K562 (cell line): ENCODE measurements at regions not wholly inside any gene's neighbourhood (a gene's known extent, or its start where the extent isn't known, plus 50 kb on each side); places are given as distances from the start of the nearest gene placed in this dataset.
"Not testable (repeated sequence)": the region's sequence is repeated elsewhere in the genome, so short reads cannot be mapped to it uniquely, and the experiment has no call there.

Experiments
- ATAC-seq: fragments of 200-7000 bp; cut with Tn5 transposase; 3 replicates; pipeline ENCODE4 v1.9.1; 2020; ENCODE audit warnings: moderate library complexity
- BruUV-seq: library from RNA; stranded (reverse); fragments of 400-500 nt; replicated peaks from 2 replicates; lab custom pipeline; 2021; lab: Mats Ljungman, UMichigan
- CTCF ChIA-PET: fragments of 300-600 bp; formaldehyde crosslinking; extraction: SDS; loops from one replicate; lab custom pipeline; 2021; ENCODE audit warnings: low intra/inter-chr PET ratio; lab: Yijun Ruan, JAX
- POLR2A ChIA-PET: fragments of 300-600, 350-650 bp; sonication (Branson Sonifier 250); formaldehyde crosslinking; extraction: SDS; loops from one replicate; lab custom pipeline; 2021; ENCODE audit warnings: antibody characterized with exemption, inconsistent platforms; lab: Yijun Ruan, JAX
- DNase-seq, 4 experiments: peaks; one replicate each; pipeline versions ENCODE4 v3.0.0 to v3.0.0-alpha.2; 2011 to 2018; ENCODE audit warnings: low spot score in 3 of 4, mixed read lengths in 3 of 4; ENCODE audit errors: extremely low read depth in 1 of 4
- FAIRE-seq: peaks from 2 replicates; lab custom pipeline; 2011; peaks lifted over from hg19 to GRCh38; lab: Jason Lieb, UNC
- H2AFZ ChIP-seq: 2 replicates; pipeline ENCODE4 v1.6.0; 2011; ENCODE audit warnings: low read depth, low read length, control low read depth, inconsistent platforms
- H3K27ac ChIP-seq: fragments of 200-600 bp; 3 replicates; pipeline ENCODE4 v1.8.0; 2011; ENCODE audit warnings: low read depth, mild to moderate bottlenecking, control low read depth, inconsistent platforms, low read length, moderate library complexity, mixed read lengths; ENCODE audit errors: extremely low read depth
- H3K27me3 ChIP-seq, 2 experiments: fragments of 300-600 bp in 1 of 2; 2 replicates in 1 of 2; 3 replicates in 1 of 2; pipeline versions ENCODE4 v1.6.0 to v1.8.0; 2011; ENCODE audit warnings: inconsistent platforms in 2 of 2, low read length in 2 of 2, mild to moderate bottlenecking in 1 of 2, mixed read lengths in 1 of 2, moderate library complexity in 1 of 2; ENCODE audit not compliant: control insufficient read depth in 2 of 2, insufficient read depth in 2 of 2
- H3K36me3 ChIP-seq: fragments of 300-600 bp; 3 replicates; pipeline ENCODE4 v1.8.0; 2011; ENCODE audit warnings: mild to moderate bottlenecking, low read length, inconsistent platforms; ENCODE audit not compliant: control insufficient read depth, insufficient read depth
- H3K4me1 ChIP-seq, 2 experiments: fragments of 200-600 bp in 1 of 2; replicated peaks in 1 of 2; 2 replicates in 1 of 2; 3 replicates in 1 of 2; pipeline versions ENCODE4 v1.5.1 to v1.8.0; 2011; ENCODE audit warnings: inconsistent platforms in 2 of 2, low read length in 2 of 2, mild to moderate bottlenecking in 1 of 2, mixed read lengths in 1 of 2, moderate library complexity in 1 of 2; ENCODE audit not compliant: control insufficient read depth in 2 of 2, insufficient read depth in 2 of 2
- H3K4me2 ChIP-seq: 2 replicates; pipeline ENCODE4 v1.6.1; 2011; ENCODE audit warnings: low read length, control low read depth, inconsistent platforms, mixed read lengths; ENCODE audit not compliant: insufficient read depth
- H3K4me3 ChIP-seq: fragments of 200-600 bp; sonication (generic), shearing (Covaris generic); 2 replicates; pipeline ENCODE4 v1.5.1; 2016; ENCODE audit warnings: control low read depth, inconsistent platforms
- H3K79me2 ChIP-seq: fragments of 200-600 bp; 3 replicates; pipeline ENCODE4 v1.8.0; 2011; ENCODE audit warnings: low read length, inconsistent platforms; ENCODE audit not compliant: control insufficient read depth, insufficient read depth
- H3K9ac ChIP-seq, 2 experiments: 2 replicates each; pipeline versions ENCODE4 v1.6.0 to v1.6.1; 2011; ENCODE audit warnings: low read depth in 2 of 2, low read length in 2 of 2, control low read depth in 1 of 2, inconsistent platforms in 1 of 2, mild to moderate bottlenecking in 1 of 2, mixed read lengths in 1 of 2; ENCODE audit not compliant: insufficient read depth in 1 of 2
- H3K9me1 ChIP-seq: one replicate; pipeline ENCODE4 v1.6.0; 2011; ENCODE audit warnings: inconsistent platforms, mild to moderate bottlenecking, low read length, moderate library complexity; ENCODE audit not compliant: control insufficient read depth, insufficient read depth
- H3K9me3 ChIP-seq: replicated peaks from 2 replicates; pipeline ENCODE4 v1.5.1; 2011; ENCODE audit warnings: low read depth, low read length, inconsistent platforms; ENCODE audit not compliant: control insufficient read depth, insufficient read depth
- H4K20me1 ChIP-seq: replicated peaks from 2 replicates; pipeline ENCODE4 v1.6.1; 2011; ENCODE audit warnings: low read length, inconsistent platforms, mixed read lengths; ENCODE audit not compliant: control insufficient read depth, insufficient read depth
- EP400 ChIP-seq: fragments of 450-650 bp; IDR thresholded peaks from 2 replicates; pipeline ENCODE4 v1.6.1; 2017; ENCODE audit warnings: antibody characterized with exemption, mild to moderate bottlenecking, moderate library complexity
- NEUROD1 ChIP-seq: fragments of 150-350 bp; IDR thresholded peaks from 2 replicates; pipeline ENCODE4 v1.6.1; 2014; ENCODE audit warnings: borderline replicate concordance, low read length, low read depth; ENCODE audit not compliant: partially characterized antibody
- PTBP1 ChIP-seq: fragments of 200-400 bp; formaldehyde crosslinking; IDR thresholded peaks from 2 replicates; pipeline ENCODE4 v1.6.1; 2017; ENCODE audit warnings: low read depth, low read length
- TCF7L2 ChIP-seq: fragments of 150-350 bp; IDR thresholded peaks from 2 replicates; pipeline ENCODE4 v1.6.1; 2016; ENCODE audit warnings: low read depth, mild to moderate bottlenecking, low read length, moderate library complexity
- ZBTB1 ChIP-seq: sonication (generic); formaldehyde crosslinking; IDR thresholded peaks from 2 replicates; pipeline ENCODE4 v1.8.1; 2023; ENCODE audit warnings: missing genetic modification reagents, low read depth, mild to moderate bottlenecking, borderline replicate concordance
- ZKSCAN8 ChIP-seq: fragments of 200-800 bp; sonication (Bioruptor generic); IDR thresholded peaks from 2 replicates; pipeline ENCODE4 v1.6.1; 2016; ENCODE audit warnings: missing genetic modification characterization, missing compliant biosample characterization
- ZNF41 ChIP-seq: fragments of 250-450 bp; sonication (Bioruptor Pico); conservative IDR thresholded peaks from 2 replicates; pipeline ENCODE4 v1.4.0; 2020; ENCODE audit warnings: mild to moderate bottlenecking
- ZNF431 ChIP-seq: sonication (generic); formaldehyde crosslinking; IDR thresholded peaks from 2 replicates; pipeline ENCODE4 v1.8.0; 2022; ENCODE audit warnings: mild to moderate bottlenecking, missing genetic modification reagents
- WGBS: fragments of 100-300 bp; shearing (Covaris generic); methylation state at CpG from one replicate; pipeline ENCODE4 v1.1.6; 2016; ENCODE audit warnings: low coverage, mixed read lengths; ENCODE audit not compliant: insufficient coverage; ENCODE audit errors: missing lambda C conversion rate; 5-methylcytosine and 5-hydroxymethylcytosine counted together
- in situ Hi-C: fragments of 300-500 bp; cut with MboI; formaldehyde crosslinking; loops from 4 replicates; pipeline ENCODE4 v1.15.0; 2018; ENCODE audit warnings: inconsistent platforms, mixed read lengths
- intact Hi-C: fragments of 100-400 bp; cut with micrococcal nuclease; formaldehyde crosslinking; loops from 2 replicates; pipeline ENCODE4 v1.14.2; 2022

GRCh38 chr1:104265163-104265562 is 515.5 kb downstream of the AMY1C start:
- no peak for TF ChIP-seq NEUROD1
- no peak for TF ChIP-seq ZNF431 (CRISPR knock-in tag)
- no peak for TF ChIP-seq PTBP1
- no peak for TF ChIP-seq TCF7L2
- no peak for TF ChIP-seq ZNF41 (CRISPR knock-in tag)
- BruUV-seq, result no TSS peak
- no peak overlapping the region for H2AFZ ChIP-seq
- POLR2A ChIA-PET, result no interaction called here
- in situ Hi-C loops (no loop called here), intact Hi-C loops (no loop called here)
- H3K9me1 ChIP-seq, result no peaks in the 10 kb centered on the region
- no peaks in the 10 kb centered on the region for H3K36me3 ChIP-seq
- FAIRE-seq (no peak), ATAC-seq (no peak), DNase-seq (no peak)
- no peak overlapping the region for H3K4me2 ChIP-seq
- H3K27me3 ChIP-seq, result no peaks in the 10 kb centered on the region
- no peaks in the 10 kb centered on the region for H3K4me1 ChIP-seq
- H4K20me1 ChIP-seq, result no peaks in the 10 kb centered on the region
- no peaks in the 10 kb centered on the region for H3K79me2 ChIP-seq
- no peak overlapping the region for H3K4me3 ChIP-seq
- no peak overlapping the region for H3K9ac ChIP-seq
- WGBS, result 4% methylated on average over 4 of the region's 4 CpGs
- H3K9me3 ChIP-seq, result no peaks in the 10 kb centered on the region
- no peak overlapping the region for H3K27ac ChIP-seq
- CTCF ChIA-PET, result no interaction called here

GRCh38 chr1:104266612-104267011 is 516.9 kb downstream of the AMY1C start:
- Histone ChIP-seq H3K4me1 (no peaks in the 10 kb centered on the region), H3K36me3 (no peaks in the 10 kb centered on the region), H3K9me3 (no peaks in the 10 kb centered on the region), H3K79me2 (no peaks in the 10 kb centered on the region), H3K9ac (no peak overlapping the region), H2AFZ (no peak overlapping the region), H4K20me1 (no peaks in the 10 kb centered on the region), H3K27me3 (no peaks in the 10 kb centered on the region), H3K9me1 (no peaks in the 10 kb centered on the region), H3K27ac (no peak overlapping the region), H3K4me2 (no peak overlapping the region), H3K4me3 (no peak overlapping the region)
- 0% methylated on average over 1 of the region's 1 CpG for WGBS
- TF ChIP-seq EP400 (no peak), ZBTB1 (CRISPR knock-in tag) (no peak), ZKSCAN8 (CRISPR knock-in tag) (no peak)
- in situ Hi-C loops (no loop called here), intact Hi-C loops (no loop called here)
- ChIA-PET POLR2A (no interaction called here), CTCF (no interaction called here)
- FAIRE-seq (no peak), DNase-seq (no peak), ATAC-seq (no peak)
- no TSS peak for BruUV-seq

- H2AFZ ChIP-seq, BruUV-seq, H3K9me3 ChIP-seq, H4K20me1 ChIP-seq, H3K79me2 ChIP-seq, POLR2A ChIA-PET, intact Hi-C loops, H3K4me1 ChIP-seq, DNase-seq, FAIRE-seq, H3K9ac ChIP-seq, ATAC-seq, H3K4me3 ChIP-seq, H3K27ac ChIP-seq, in situ Hi-C loops, CTCF ChIA-PET, H3K36me3 ChIP-seq, H3K9me1 ChIP-seq, H3K27me3 ChIP-seq, H3K4me2 ChIP-seq: not testable (repeated sequence)
- 7% methylated on average over 4 of the region's 4 CpGs for WGBS
Measured at GRCh38 chr1:104288322-104288721, 538.6 kb downstream of the AMY1C start.
